HCT116 (cell line): ENCODE measurements at regions not wholly inside any gene's neighbourhood (a gene's known extent, or its start where the extent isn't known, plus 50 kb on each side); places are given as distances from the start of the nearest gene placed in this dataset.

ENCODE experiments used
- ATAC-seq: fragments of 200-7000 bp; cut with Tn5 transposase; 2 replicates; pipeline ENCODE4 v1.9.1; 2020; ENCODE audit warnings: mild to moderate bottlenecking, moderate library complexity
- BruUV-seq: library from RNA; stranded (reverse); fragments of 400-500 nt; replicated peaks from 2 replicates; lab custom pipeline; 2021; lab: Mats Ljungman, UMichigan
- CTCF ChIA-PET: fragments of 300-600 bp; sonication (Branson Sonifier 250); formaldehyde crosslinking; loops from one replicate; lab custom pipeline; 2021; ENCODE audit warnings: antibody characterized with exemption; lab: Charles Lee
- POLR2A ChIA-PET: fragments of 300-600, 350-600 bp; sonication (Branson Sonifier 250); formaldehyde crosslinking; loops from one replicate; lab custom pipeline; 2021; ENCODE audit warnings: antibody characterized with exemption; lab: Charles Lee
- RAD21 ChIA-PET, 2 experiments: fragments of 300-600 bp; sonication (Branson Sonifier 250); formaldehyde crosslinking; loops; one replicate each; lab custom pipeline; 2023; ENCODE audit warnings: low total read pairs in 2 of 2; ENCODE audit not compliant: uncharacterized antibody in 2 of 2, unreplicated experiment in 2 of 2, low non-redundant PET in 1 of 2; lab: Charles Lee
- DNase-seq: peaks from one replicate; pipeline ENCODE4 v3.0.0-alpha.2; 2010; ENCODE audit warnings: low read depth, low spot score
- H2AFZ ChIP-seq: fragments of 200-600 bp; shearing (Covaris generic), sonication (generic); 2 replicates; pipeline ENCODE4 v1.6.1; 2017; ENCODE audit warnings: low read depth, mixed run types, mixed read lengths, antibody characterized with exemption, low read length; ENCODE audit not compliant: poor library complexity, severe bottlenecking
- H3K27ac ChIP-seq: 2 replicates; pipeline ENCODE4 v1.5.1; 2012; ENCODE audit warnings: low read depth, low read length
- H3K27me3 ChIP-seq: fragments of 200-600 bp; sonication (generic); 2 replicates; pipeline ENCODE4 v1.6.1; 2016; ENCODE audit warnings: mixed run types, low read length, mixed read lengths; ENCODE audit not compliant: insufficient read depth
- H3K36me3 ChIP-seq, 2 experiments: fragments of 200-500 bp in 1 of 2; fragments of 200-600 bp in 1 of 2; sonication (Bioruptor generic) in 1 of 2; sonication (generic) in 1 of 2; 2 replicates each; pipeline versions ENCODE4 v1.5.1 to v1.6.1; 2014 to 2016; ENCODE audit warnings: low read length in 2 of 2, inconsistent platforms in 1 of 2, mixed read lengths in 1 of 2, mixed run types in 1 of 2; ENCODE audit not compliant: insufficient read depth in 2 of 2, control insufficient read depth in 1 of 2
- H3K4me1 ChIP-seq, 2 experiments: fragments of 200-600 bp in 1 of 2; sonication (generic) in 1 of 2; 2 replicates each; pipeline versions ENCODE4 v1.5.1 to v1.6.1; 2012 to 2017; ENCODE audit warnings: low read length in 2 of 2, inconsistent platforms in 1 of 2, mild to moderate bottlenecking in 1 of 2, mixed read lengths in 1 of 2, mixed run types in 1 of 2, moderate library complexity in 1 of 2; ENCODE audit not compliant: insufficient read depth in 2 of 2, control insufficient read depth in 1 of 2
- H3K4me2 ChIP-seq: fragments of 200-600 bp; sonication (generic); 2 replicates; pipeline ENCODE4 v1.6.1; 2017; ENCODE audit warnings: mixed run types, low read length, mixed read lengths
- H3K4me3 ChIP-seq, 2 experiments: fragments of 200-600 bp in 1 of 2; sonication (generic) in 1 of 2; replicated peaks in 1 of 2; 2 replicates each; pipeline ENCODE4 v1.5.1; 2011 to 2016; ENCODE audit warnings: low read length in 2 of 2, control low read depth in 1 of 2, low read depth in 1 of 2, mild to moderate bottlenecking in 1 of 2, mixed read lengths in 1 of 2, mixed run types in 1 of 2
- H3K79me2 ChIP-seq: fragments of 200-600 bp; sonication (generic); 2 replicates; pipeline ENCODE4 v1.6.1; 2017; ENCODE audit warnings: mild to moderate bottlenecking, mixed run types, low read length, moderate library complexity, mixed read lengths; ENCODE audit not compliant: insufficient read depth
- H3K9ac ChIP-seq: fragments of 200-600 bp; sonication (generic); 2 replicates; pipeline ENCODE4 v1.6.1; 2016; ENCODE audit warnings: low read length, mixed read lengths
- H3K9me2 ChIP-seq: fragments of 200-600 bp; sonication (generic), shearing (Covaris generic); 2 replicates; pipeline ENCODE4 v1.6.1; 2017; ENCODE audit warnings: mixed run types, mild to moderate bottlenecking, moderate library complexity; ENCODE audit not compliant: insufficient read depth
- H3K9me3 ChIP-seq, 2 experiments: fragments of 200-500 bp in 1 of 2; fragments of 200-600 bp in 1 of 2; sonication (Bioruptor generic) in 1 of 2; sonication (generic) in 1 of 2; 2 replicates each; pipeline ENCODE4 v1.6.1; 2014 to 2017; ENCODE audit warnings: low read length in 2 of 2, mixed read lengths in 2 of 2, inconsistent platforms in 1 of 2, low read depth in 1 of 2, mild to moderate bottlenecking in 1 of 2, mixed run types in 1 of 2, moderate library complexity in 1 of 2; ENCODE audit not compliant: control insufficient read depth in 1 of 2, insufficient read depth in 1 of 2
- H4K20me1 ChIP-seq: fragments of 200-600 bp; sonication (generic), shearing (Covaris generic); 2 replicates; pipeline ENCODE4 v1.6.1; 2017; ENCODE audit warnings: mixed run types, mild to moderate bottlenecking, moderate library complexity; ENCODE audit not compliant: insufficient read depth
- CEBPB ChIP-seq: IDR thresholded peaks from 2 replicates; pipeline ENCODE4 v1.6.1; 2012; ENCODE audit warnings: low read depth
- EGR1 ChIP-seq: IDR thresholded peaks from 2 replicates; pipeline ENCODE4 v1.6.1; 2012; ENCODE audit warnings: low read depth
- ELF1 ChIP-seq: IDR thresholded peaks from 2 replicates; pipeline ENCODE4 v1.6.1; 2012; ENCODE audit warnings: low read depth, borderline replicate concordance
- EZH2phosphoT487 ChIP-seq: fragments of 200-600 bp; IDR thresholded peaks from 2 replicates; pipeline ENCODE4 v1.6.1; 2018; ENCODE audit warnings: antibody characterized with exemption, borderline replicate concordance
- FOSL1 ChIP-seq: IDR thresholded peaks from 2 replicates; pipeline ENCODE4 v1.6.1; 2012; ENCODE audit warnings: low read depth
- JUND ChIP-seq: IDR thresholded peaks from 2 replicates; pipeline ENCODE4 v1.6.1; 2012
- POLR2A ChIP-seq: IDR thresholded peaks from 2 replicates; pipeline ENCODE4 v1.7.0; 2011; ENCODE audit warnings: borderline replicate concordance; ENCODE audit not compliant: insufficient read depth, insufficient read length; ENCODE audit errors: extremely low read depth
- POLR2AphosphoS5 ChIP-seq: IDR thresholded peaks from 2 replicates; pipeline ENCODE4 v1.6.1; 2011; ENCODE audit warnings: mild to moderate bottlenecking, low read depth, low read length, moderate library complexity
- RAD21 ChIP-seq: IDR thresholded peaks from 2 replicates; pipeline ENCODE4 v1.6.1; 2012; ENCODE audit warnings: low read depth, mild to moderate bottlenecking
- REST ChIP-seq: IDR thresholded peaks from 2 replicates; pipeline ENCODE4 v1.6.1; 2012; ENCODE audit warnings: low read depth
- SP1 ChIP-seq: IDR thresholded peaks from 2 replicates; pipeline ENCODE4 v1.6.1; 2012; ENCODE audit warnings: low read depth
- SRF ChIP-seq: IDR thresholded peaks from 2 replicates; pipeline ENCODE4 v1.6.1; 2012; ENCODE audit warnings: low read depth
- TCF7L2 ChIP-seq: IDR thresholded peaks from 2 replicates; pipeline ENCODE4 v1.7.0; 2011; ENCODE audit warnings: borderline replicate concordance, inconsistent platforms; ENCODE audit not compliant: insufficient read depth, insufficient read length; ENCODE audit errors: extremely low read depth
- YY1 ChIP-seq: IDR thresholded peaks from 2 replicates; pipeline ENCODE4 v1.6.1; 2011; ENCODE audit warnings: low read length, low read depth, moderate library complexity, mild to moderate bottlenecking; ENCODE audit not compliant: insufficient replicate concordance; ENCODE audit errors: extremely low read depth
- ZFX ChIP-seq: fragments of 450-650 bp; IDR thresholded peaks from 2 replicates; pipeline ENCODE4 v1.6.1; 2017
- intact Hi-C: fragments of 100-400 bp; cut with micrococcal nuclease; formaldehyde crosslinking; loops from 2 replicates; pipeline ENCODE4 v1.10.0; 2022
- TF ChIP-seq, protein P1 (sequence below): IDR thresholded peaks from 2 replicates; pipeline ENCODE4 v1.6.1; 2012
- TF ChIP-seq, protein P2 (sequence below): IDR thresholded peaks from 2 replicates; pipeline ENCODE4 v1.6.1; 2011; ENCODE audit warnings: mild to moderate bottlenecking, low read length, moderate library complexity; ENCODE audit not compliant: insufficient replicate concordance; ENCODE audit errors: extremely low read depth
- TF ChIP-seq, protein P3 (sequence below): IDR thresholded peaks from 2 replicates; pipeline ENCODE4 v1.6.1; 2012

DNA sequence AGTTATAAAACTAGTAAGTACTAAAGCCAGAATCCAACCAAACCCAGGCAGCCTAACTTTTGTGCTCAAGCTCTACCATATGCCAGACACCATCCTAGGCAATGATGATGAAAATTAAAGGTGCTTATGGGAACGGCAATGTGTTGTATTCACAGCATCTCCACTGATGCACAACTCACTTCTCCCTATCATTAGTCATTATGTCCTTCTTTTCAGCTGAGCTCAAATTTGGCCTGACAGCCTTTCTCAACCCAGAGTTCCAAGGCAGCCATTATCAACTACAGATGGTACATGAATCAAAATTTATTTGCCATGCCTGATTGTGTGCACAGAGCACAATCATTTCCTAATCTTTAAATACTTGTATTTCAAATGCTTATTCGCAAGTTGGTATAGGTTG lies 121.6 kb upstream of the TNPO1 start:
- POLR2A ChIA-PET: no interaction called here
- intact Hi-C loops: loop anchor here (5.0 kb wide), 1 partner anchor 722 kb away; no protein-coding TSS in a partner anchor

More for the DNA sequence above, 121.6 kb upstream of the TNPO1 start:
- Histone ChIP-seq H3K9ac (no peak overlapping the region), H4K20me1 (no peaks in the 10 kb centered on the region), H3K4me1 (no peaks in the 10 kb centered on the region), H3K79me2 (no peaks in the 10 kb centered on the region), H3K36me3 (no peaks in the 10 kb centered on the region), H3K27me3 (0 out of 2 replicates have a peak, but pooled peaks cover 13% of the 10 kb centered on the region), H3K27ac (no peak overlapping the region), H3K9me2 (no peaks in the 10 kb centered on the region), H3K4me3 (no peak overlapping the region), H3K9me3 (no peaks in the 10 kb centered on the region), H2AFZ (no peak overlapping the region), H3K4me2 (no peak overlapping the region)
- ATAC-seq (no peak), DNase-seq (no peak)
- ChIA-PET CTCF (no interaction called here), RAD21 (no interaction called here)
- BruUV-seq: no TSS peak
- no peak for TF ChIP-seq ELF1
- no peak for TF ChIP-seq REST
- TF ChIP-seq EZH2phosphoT487: no peak
- TF ChIP-seq, protein P1, sequence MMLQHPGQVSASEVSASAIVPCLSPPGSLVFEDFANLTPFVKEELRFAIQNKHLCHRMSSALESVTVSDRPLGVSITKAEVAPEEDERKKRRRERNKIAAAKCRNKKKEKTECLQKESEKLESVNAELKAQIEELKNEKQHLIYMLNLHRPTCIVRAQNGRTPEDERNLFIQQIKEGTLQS: no peak
- no peak for TF ChIP-seq POLR2AphosphoS5
- no peak for TF ChIP-seq FOSL1
- TF ChIP-seq, protein P2, sequence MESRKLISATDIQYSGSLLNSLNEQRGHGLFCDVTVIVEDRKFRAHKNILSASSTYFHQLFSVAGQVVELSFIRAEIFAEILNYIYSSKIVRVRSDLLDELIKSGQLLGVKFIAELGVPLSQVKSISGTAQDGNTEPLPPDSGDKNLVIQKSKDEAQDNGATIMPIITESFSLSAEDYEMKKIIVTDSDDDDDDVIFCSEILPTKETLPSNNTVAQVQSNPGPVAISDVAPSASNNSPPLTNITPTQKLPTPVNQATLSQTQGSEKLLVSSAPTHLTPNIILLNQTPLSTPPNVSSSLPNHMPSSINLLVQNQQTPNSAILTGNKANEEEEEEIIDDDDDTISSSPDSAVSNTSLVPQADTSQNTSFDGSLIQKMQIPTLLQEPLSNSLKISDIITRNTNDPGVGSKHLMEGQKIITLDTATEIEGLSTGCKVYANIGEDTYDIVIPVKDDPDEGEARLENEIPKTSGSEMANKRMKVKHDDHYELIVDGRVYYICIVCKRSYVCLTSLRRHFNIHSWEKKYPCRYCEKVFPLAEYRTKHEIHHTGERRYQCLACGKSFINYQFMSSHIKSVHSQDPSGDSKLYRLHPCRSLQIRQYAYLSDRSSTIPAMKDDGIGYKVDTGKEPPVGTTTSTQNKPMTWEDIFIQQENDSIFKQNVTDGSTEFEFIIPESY: no peak
- no peak for TF ChIP-seq YY1
- TF ChIP-seq SRF: no peak
- TF ChIP-seq, protein P3, sequence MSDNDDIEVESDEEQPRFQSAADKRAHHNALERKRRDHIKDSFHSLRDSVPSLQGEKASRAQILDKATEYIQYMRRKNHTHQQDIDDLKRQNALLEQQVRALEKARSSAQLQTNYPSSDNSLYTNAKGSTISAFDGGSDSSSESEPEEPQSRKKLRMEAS: no peak
- no peak for TF ChIP-seq RAD21
- TF ChIP-seq SP1: no peak
- no peak for TF ChIP-seq EGR1
- no peak for TF ChIP-seq CEBPB
- no peak for TF ChIP-seq TCF7L2
- TF ChIP-seq ZFX: no peak
- no peak for TF ChIP-seq JUND
- no peak for TF ChIP-seq POLR2A
